ENCODE measurements at regions not wholly inside any gene's neighbourhood (a gene's known extent, or its start where the extent isn't known, plus 50 kb on each side); places are given as distances from the start of the nearest gene placed in this dataset.

GRCh38 chr7:131031099-131031868 lies 296.4 kb upstream of the MKLN1 start:
- TF ChIP-seq POLR2A (IDR thresholded peaks at IDR 0.05) = no peak
- TF ChIP-seq CTCF (IDR thresholded peaks at IDR 0.05) = no peak
